Epithelial cell of esophagus (primary cell): ENCODE measurements at regions not wholly inside any gene's neighbourhood (a gene's known extent, or its start where the extent isn't known, plus 50 kb on each side); places are given as distances from the start of the nearest gene placed in this dataset.

Source experiments
- DNase-seq: peaks from one replicate; pipeline ENCODE4 v3.0.0; 2010; ENCODE audit warnings: low read depth
- H3K4me3 ChIP-seq: 2 replicates; pipeline ENCODE4 v1.5.1; 2011; ENCODE audit warnings: mild to moderate bottlenecking, low read length, control low read depth
- CTCF ChIP-seq: IDR thresholded peaks from 2 replicates; pipeline ENCODE4 v1.5.1; 2011; ENCODE audit warnings: low read depth, mild to moderate bottlenecking, low read length, control low read depth, inconsistent platforms; ENCODE audit not compliant: insufficient read depth; ENCODE audit errors: missing control alignments

- no peak overlapping the region for H3K4me3 ChIP-seq
- DNase-seq, result no peak
- TF ChIP-seq CTCF, result no peak
Observed at GRCh38 chr15:101551696-101552591, 62.4 kb upstream of the PCSK6 start.

- no peak for DNase-seq
- no peak for TF ChIP-seq CTCF
- no peak overlapping the region for H3K4me3 ChIP-seq
Observed at GRCh38 chr15:101550124-101550523, 60.6 kb upstream of the PCSK6 start.

- TF ChIP-seq CTCF, result no peak
- no peak overlapping the region for H3K4me3 ChIP-seq
- no peak for DNase-seq
Observed at GRCh38 chr15:101549647-101550046, 60.1 kb upstream of the PCSK6 start.

GRCh38 chr15:101547737-101548136 is 58.2 kb upstream of the PCSK6 start:
- TF ChIP-seq CTCF, result no peak
- no peak for DNase-seq
- H3K4me3 ChIP-seq, result no peak overlapping the region

GRCh38 chr15:101545548-101546505 is 56.3 kb upstream of the PCSK6 start:
- no peak overlapping the region for H3K4me3 ChIP-seq
- DNase-seq, result peak; percentile 16
- TF ChIP-seq CTCF, result no peak

- DNase-seq, result no peak
- TF ChIP-seq CTCF, result no peak
- no peak overlapping the region for H3K4me3 ChIP-seq
Observed at GRCh38 chr15:101544613-101544945, 55.1 kb upstream of the PCSK6 start.
